GM12873 (cell line): ENCODE measurements at regions not wholly inside any gene's neighbourhood (a gene's known extent, or its start where the extent isn't known, plus 50 kb on each side); places are given as distances from the start of the nearest gene placed in this dataset.

Source experiments
- TF ChIP-seq, protein P1 (sequence below): IDR thresholded peaks from 2 replicates; pipeline ENCODE4 v1.5.1; 2012; ENCODE audit warnings: low read depth, mild to moderate bottlenecking, moderate library complexity, low read length, control low read depth; ENCODE audit not compliant: insufficient read depth; ENCODE audit errors: missing control alignments

- TF ChIP-seq, protein P1, sequence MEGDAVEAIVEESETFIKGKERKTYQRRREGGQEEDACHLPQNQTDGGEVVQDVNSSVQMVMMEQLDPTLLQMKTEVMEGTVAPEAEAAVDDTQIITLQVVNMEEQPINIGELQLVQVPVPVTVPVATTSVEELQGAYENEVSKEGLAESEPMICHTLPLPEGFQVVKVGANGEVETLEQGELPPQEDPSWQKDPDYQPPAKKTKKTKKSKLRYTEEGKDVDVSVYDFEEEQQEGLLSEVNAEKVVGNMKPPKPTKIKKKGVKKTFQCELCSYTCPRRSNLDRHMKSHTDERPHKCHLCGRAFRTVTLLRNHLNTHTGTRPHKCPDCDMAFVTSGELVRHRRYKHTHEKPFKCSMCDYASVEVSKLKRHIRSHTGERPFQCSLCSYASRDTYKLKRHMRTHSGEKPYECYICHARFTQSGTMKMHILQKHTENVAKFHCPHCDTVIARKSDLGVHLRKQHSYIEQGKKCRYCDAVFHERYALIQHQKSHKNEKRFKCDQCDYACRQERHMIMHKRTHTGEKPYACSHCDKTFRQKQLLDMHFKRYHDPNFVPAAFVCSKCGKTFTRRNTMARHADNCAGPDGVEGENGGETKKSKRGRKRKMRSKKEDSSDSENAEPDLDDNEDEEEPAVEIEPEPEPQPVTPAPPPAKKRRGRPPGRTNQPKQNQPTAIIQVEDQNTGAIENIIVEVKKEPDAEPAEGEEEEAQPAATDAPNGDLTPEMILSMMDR, result peak; percentile 12
These were observed 259.1 kb upstream of the PLET1 start for GRCh38 chr11:112519751-112520150.

- TF ChIP-seq, protein P1, result no peak
These were observed 259.7 kb upstream of the PLET1 start for GRCh38 chr11:112520354-112520753.

DNA sequence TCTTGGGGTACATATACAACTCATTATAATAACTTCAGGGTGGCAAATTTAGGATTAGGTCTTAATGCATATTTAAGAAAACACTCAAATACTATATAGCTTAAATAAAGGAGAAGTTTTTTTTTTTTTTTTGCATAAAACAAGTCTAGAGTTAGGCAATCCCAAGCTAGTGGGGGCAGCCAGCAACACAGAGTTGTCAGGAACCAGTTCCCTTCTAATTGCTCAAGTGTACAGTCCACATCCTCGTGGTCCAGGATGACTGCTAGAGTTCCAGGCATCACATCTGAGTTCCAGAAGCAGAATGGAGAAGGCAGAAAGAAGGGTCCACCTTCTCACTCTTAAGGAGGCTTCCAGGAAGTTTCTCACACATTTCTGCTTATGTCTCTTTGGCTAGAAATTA is 261.9 kb upstream of the PLET1 start:
- TF ChIP-seq, protein P1, result no peak

- TF ChIP-seq, protein P1, result no peak
These were observed 262.4 kb upstream of the PLET1 start for GRCh38 chr11:112523031-112523430.

GRCh38 chr11:112523477-112523876 is 262.8 kb upstream of the PLET1 start:
- TF ChIP-seq, protein P1, result no peak

DNA sequence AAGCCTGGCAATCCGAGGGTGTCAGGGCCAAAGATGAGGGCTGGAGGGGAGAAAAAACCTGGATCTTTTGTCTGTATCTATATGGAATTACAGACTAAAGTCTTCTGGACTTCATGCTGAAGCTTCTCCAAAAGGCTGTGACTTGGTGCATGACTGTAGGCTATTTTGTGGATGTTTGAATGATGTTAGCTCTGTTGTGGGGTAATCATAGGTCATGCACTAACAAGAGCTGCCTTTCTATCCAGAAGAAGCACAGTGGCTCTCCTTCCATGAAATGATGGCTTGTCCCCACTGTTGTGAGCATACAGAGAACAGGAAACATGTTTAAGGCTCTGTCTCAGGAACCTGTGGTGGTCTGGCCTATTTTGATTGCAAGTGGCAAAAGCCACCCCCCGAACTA is 263.3 kb upstream of the PLET1 start:
- TF ChIP-seq, protein P1, result no peak

GRCh38 chr11:112524798-112525197 is 264.1 kb upstream of the PLET1 start:
- TF ChIP-seq, protein P1, result no peak
